Retinal pigment epithelial cell (primary cell): ENCODE measurements at regions not wholly inside any gene's neighbourhood (a gene's known extent, or its start where the extent isn't known, plus 50 kb on each side); places are given as distances from the start of the nearest gene placed in this dataset.
"Not testable (repeated sequence)": the region's sequence is repeated elsewhere in the genome, so short reads cannot be mapped to it uniquely, and the experiment has no call there.

ENCODE experiments used
- DNase-seq: peaks from one replicate; pipeline ENCODE4 v3.0.0-alpha.2; 2010; ENCODE audit warnings: low read depth
- H3K4me3 ChIP-seq: 2 replicates; pipeline ENCODE4 v1.5.1; 2011; ENCODE audit warnings: mild to moderate bottlenecking, low read length, control low read depth, moderate library complexity
- TF ChIP-seq, protein P1 (sequence below): conservative IDR thresholded peaks from 2 replicates; pipeline ENCODE4 v1.5.1; 2011; ENCODE audit warnings: low read depth, low read length, control low read depth, inconsistent platforms

GRCh38 chr4:71214578-71214977 lies 124.2 kb upstream of the SLC4A4 start:
- DNase-seq: no peak
- no peak overlapping the region for H3K4me3 ChIP-seq
- TF ChIP-seq, protein P1, sequence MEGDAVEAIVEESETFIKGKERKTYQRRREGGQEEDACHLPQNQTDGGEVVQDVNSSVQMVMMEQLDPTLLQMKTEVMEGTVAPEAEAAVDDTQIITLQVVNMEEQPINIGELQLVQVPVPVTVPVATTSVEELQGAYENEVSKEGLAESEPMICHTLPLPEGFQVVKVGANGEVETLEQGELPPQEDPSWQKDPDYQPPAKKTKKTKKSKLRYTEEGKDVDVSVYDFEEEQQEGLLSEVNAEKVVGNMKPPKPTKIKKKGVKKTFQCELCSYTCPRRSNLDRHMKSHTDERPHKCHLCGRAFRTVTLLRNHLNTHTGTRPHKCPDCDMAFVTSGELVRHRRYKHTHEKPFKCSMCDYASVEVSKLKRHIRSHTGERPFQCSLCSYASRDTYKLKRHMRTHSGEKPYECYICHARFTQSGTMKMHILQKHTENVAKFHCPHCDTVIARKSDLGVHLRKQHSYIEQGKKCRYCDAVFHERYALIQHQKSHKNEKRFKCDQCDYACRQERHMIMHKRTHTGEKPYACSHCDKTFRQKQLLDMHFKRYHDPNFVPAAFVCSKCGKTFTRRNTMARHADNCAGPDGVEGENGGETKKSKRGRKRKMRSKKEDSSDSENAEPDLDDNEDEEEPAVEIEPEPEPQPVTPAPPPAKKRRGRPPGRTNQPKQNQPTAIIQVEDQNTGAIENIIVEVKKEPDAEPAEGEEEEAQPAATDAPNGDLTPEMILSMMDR: no peak

GRCh38 chr4:71216316-71216959 lies 122.4 kb upstream of the SLC4A4 start:
- DNase-seq: no peak
- no peak overlapping the region for H3K4me3 ChIP-seq
- TF ChIP-seq, protein P1: no peak

DNA sequence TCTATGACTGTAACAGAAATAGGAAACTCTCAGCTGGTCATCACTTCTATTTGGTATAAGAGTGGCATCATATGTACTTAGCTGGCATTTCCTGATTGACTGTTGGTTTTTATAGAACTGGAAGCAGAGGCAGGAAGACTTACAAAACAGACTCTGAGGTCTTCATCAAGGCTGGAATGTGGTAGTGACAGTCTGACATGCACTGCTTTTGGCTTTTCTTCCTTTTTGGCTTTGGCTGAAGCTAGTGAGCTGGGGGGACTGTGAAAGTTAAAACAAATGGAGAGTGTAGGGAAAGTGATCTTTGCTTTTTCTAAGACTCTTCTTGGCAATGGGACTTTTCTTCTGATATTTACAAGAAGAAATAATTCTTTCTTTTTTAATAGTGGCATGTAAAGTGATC lies 121.1 kb upstream of the SLC4A4 start:
- TF ChIP-seq, protein P1: no peak
- H3K4me3 ChIP-seq: no peak overlapping the region
- DNase-seq: no peak

DNA sequence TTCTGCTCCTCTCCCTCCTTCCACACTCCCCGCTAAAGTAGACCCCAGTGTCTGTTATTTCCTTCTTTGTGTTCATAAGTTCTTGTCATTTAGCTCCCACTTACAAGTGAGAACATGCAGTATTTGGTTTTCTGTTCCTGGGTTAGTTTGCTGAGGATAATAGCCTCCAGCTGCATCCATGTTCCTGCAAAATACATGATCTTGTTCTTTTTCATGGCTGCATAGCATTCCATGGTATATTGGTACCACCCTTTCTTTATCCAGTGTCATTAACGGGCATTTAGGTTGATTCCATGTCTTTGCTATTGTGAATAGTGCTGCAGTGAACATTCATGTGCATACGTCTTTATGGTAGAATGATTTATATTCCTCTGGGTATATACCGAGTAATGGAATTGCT lies 118.0 kb upstream of the SLC4A4 start:
- DNase-seq, H3K4me3 ChIP-seq: not testable (repeated sequence)

DNA sequence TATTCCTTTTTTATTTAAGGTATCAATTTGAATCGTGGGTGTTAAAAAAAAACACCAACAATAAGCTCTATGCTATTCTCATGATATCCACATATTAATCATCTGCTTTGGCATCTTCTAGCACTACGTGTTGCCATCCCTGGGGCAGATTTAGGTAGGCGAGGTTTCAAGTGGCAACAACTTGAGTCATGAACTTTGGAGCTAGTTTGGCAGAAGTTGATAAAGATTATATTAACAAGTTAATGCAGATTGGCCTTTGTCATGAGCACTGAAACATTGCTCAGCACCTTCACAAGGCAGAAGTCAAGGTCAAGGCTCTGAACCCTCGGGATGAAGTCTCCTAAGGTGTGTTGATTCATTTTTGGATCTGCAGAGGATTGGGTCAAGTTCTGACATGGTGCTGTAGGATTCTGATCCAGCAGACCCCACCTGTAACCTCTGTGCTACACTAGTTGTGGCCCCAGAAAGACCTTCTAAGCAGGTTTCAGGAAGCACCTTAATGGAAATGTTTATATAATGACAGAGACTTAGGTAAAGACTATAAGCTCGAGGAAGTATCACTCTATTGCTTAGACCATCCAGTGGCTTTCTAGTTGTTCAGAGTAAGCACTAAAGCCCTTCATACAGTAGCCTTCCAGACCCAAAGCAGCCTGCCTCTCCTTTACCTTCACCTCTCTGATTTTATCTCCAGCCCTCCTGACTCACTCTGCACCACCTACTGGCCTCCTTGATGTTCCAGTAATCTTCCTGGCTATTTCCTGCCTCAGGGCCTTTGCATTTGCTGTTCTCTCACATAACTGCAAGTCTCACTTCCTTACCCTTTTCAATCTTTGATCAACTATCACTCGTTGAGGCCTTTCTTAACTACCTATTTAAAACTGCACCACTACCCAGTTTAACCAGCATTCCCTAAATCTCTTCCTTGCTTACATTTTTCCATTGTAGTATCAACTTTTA lies 117.0 kb upstream of the SLC4A4 start:
- TF ChIP-seq, protein P1: no peak

GRCh38 chr4:71222661-71223060 lies 116.2 kb upstream of the SLC4A4 start:
- H3K4me3 ChIP-seq: no peak overlapping the region
- TF ChIP-seq, protein P1: no peak
- no peak for DNase-seq

More for the DNA sequence above, 117.0 kb upstream of the SLC4A4 start:
- DNase-seq: no peak
- no peak overlapping the region for H3K4me3 ChIP-seq

- H3K4me3 ChIP-seq: no peak overlapping the region
- TF ChIP-seq, protein P1: peak; percentile 90
- DNase-seq: peak; percentile 43
These were observed 109.1 kb upstream of the SLC4A4 start for GRCh38 chr4:71229477-71230270.
